ENCODE measurements at regions not wholly inside any gene's neighbourhood (a gene's known extent, or its start where the extent isn't known, plus 50 kb on each side); places are given as distances from the start of the nearest gene placed in this dataset.
"Not testable (repeated sequence)": the region's sequence is repeated elsewhere in the genome, so short reads cannot be mapped to it uniquely, and the experiment has no call there.

- not testable (repeated sequence) for DNase-seq (ENCODE audit: low spot score); ATAC-seq
Measured at GRCh38 chr7:1356853-1357252, 102.4 kb downstream of the MICALL2 start.

GRCh38 chr7:1357260-1357600 lies 102.0 kb downstream of the MICALL2 start:
- ATAC-seq; DNase-seq (ENCODE audit: low spot score): not testable (repeated sequence)

GRCh38 chr7:1357601-1358271 lies 101.5 kb downstream of the MICALL2 start:
- DNase-seq (ENCODE audit: low spot score) (no peak), ATAC-seq (peak; percentile 23)

- peak; percentile 22 for ATAC-seq
- no peak for DNase-seq (ENCODE audit: low spot score)
Measured at GRCh38 chr7:1358376-1359050, 100.8 kb downstream of the MICALL2 start.

GRCh38 chr7:1359051-1359400 lies 100.2 kb downstream of the MICALL2 start:
- DNase-seq (ENCODE audit: low spot score): no peak

GRCh38 chr7:1359681-1360485 lies 99.4 kb downstream of the MICALL2 start:
- ATAC-seq (no peak), DNase-seq (ENCODE audit: low spot score) (no peak)

More at GRCh38 chr7:1359051-1359400, 100.2 kb downstream of the MICALL2 start:
- no peak for ATAC-seq

- ATAC-seq (no peak), DNase-seq (ENCODE audit: low spot score) (no peak)
Measured at GRCh38 chr7:1360521-1360971, 98.7 kb downstream of the MICALL2 start.

GRCh38 chr7:1361016-1361755 lies 98.1 kb downstream of the MICALL2 start:
- no peak for DNase-seq (ENCODE audit: low spot score)
- no peak for ATAC-seq

- ATAC-seq (no peak), DNase-seq (ENCODE audit: low spot score) (no peak)
Measured at GRCh38 chr7:1361756-1362125, 97.5 kb downstream of the MICALL2 start.

- ATAC-seq: no peak
- DNase-seq (ENCODE audit: low spot score): no peak
Measured at GRCh38 chr7:1362301-1362700, 97.0 kb downstream of the MICALL2 start.

- ATAC-seq (no peak), DNase-seq (ENCODE audit: low spot score) (no peak)
Measured at GRCh38 chr7:1364068-1364905, 95.0 kb downstream of the MICALL2 start.

- ATAC-seq (no peak), DNase-seq (ENCODE audit: low spot score) (no peak)
Measured at GRCh38 chr7:1364906-1365570, 94.2 kb downstream of the MICALL2 start.

GRCh38 chr7:1365846-1366245 lies 93.4 kb downstream of the MICALL2 start:
- DNase-seq (ENCODE audit: low spot score): no peak
- no peak for ATAC-seq

- DNase-seq (ENCODE audit: low spot score): no peak
- ATAC-seq: no peak
Measured at GRCh38 chr7:1366801-1367405, 92.4 kb downstream of the MICALL2 start.

- ATAC-seq (no peak), DNase-seq (ENCODE audit: low spot score) (no peak)
Measured at GRCh38 chr7:1367501-1368183, 91.6 kb downstream of the MICALL2 start.

GRCh38 chr7:1368184-1368681 lies 91.0 kb downstream of the MICALL2 start:
- ATAC-seq (no peak), DNase-seq (ENCODE audit: low spot score) (no peak)

- ATAC-seq (no peak), DNase-seq (ENCODE audit: low spot score) (no peak)
Measured at GRCh38 chr7:1368682-1369571, 90.3 kb downstream of the MICALL2 start.
